GM19238 (cell line): ENCODE measurements at regions not wholly inside any gene's neighbourhood (a gene's known extent, or its start where the extent isn't known, plus 50 kb on each side); places are given as distances from the start of the nearest gene placed in this dataset.

ENCODE experiments used
- DNase-seq: peaks from one replicate; pipeline ENCODE4 v3.0.0; 2011; ENCODE audit warnings: low spot score; ENCODE audit not compliant: insufficient read length

- no peak for DNase-seq
These were observed 79.5 kb upstream of the PRSS58 start for GRCh38 chr7:142337054-142338001.

GRCh38 chr7:142334806-142335205 is 76.9 kb upstream of the PRSS58 start:
- DNase-seq: no peak

GRCh38 chr7:142334236-142334635 is 76.4 kb upstream of the PRSS58 start:
- no peak for DNase-seq

GRCh38 chr7:142332421-142332820 is 74.6 kb upstream of the PRSS58 start:
- DNase-seq: no peak

GRCh38 chr7:142331941-142332340 is 74.1 kb upstream of the PRSS58 start:
- no peak for DNase-seq

GRCh38 chr7:142329062-142329790 is 71.4 kb upstream of the PRSS58 start:
- no peak for DNase-seq

- DNase-seq: no peak
These were observed 70.7 kb upstream of the PRSS58 start for GRCh38 chr7:142328551-142328950.

- no peak for DNase-seq
These were observed 70.0 kb upstream of the PRSS58 start for GRCh38 chr7:142327628-142328405.

GRCh38 chr7:142323706-142324105 is 65.8 kb upstream of the PRSS58 start:
- no peak for DNase-seq

GRCh38 chr7:142321391-142321790 is 63.5 kb upstream of the PRSS58 start:
- DNase-seq: no peak

- DNase-seq: no peak
These were observed 63.0 kb upstream of the PRSS58 start for GRCh38 chr7:142320883-142321282.

- DNase-seq: no peak
These were observed 62.1 kb upstream of the PRSS58 start for GRCh38 chr7:142319970-142320369.

GRCh38 chr7:142314281-142314680 is 56.4 kb upstream of the PRSS58 start:
- DNase-seq: no peak

- no peak for DNase-seq
These were observed 55.7 kb upstream of the PRSS58 start for GRCh38 chr7:142313528-142313927.

GRCh38 chr7:142311876-142312275 is 54.0 kb upstream of the PRSS58 start:
- no peak for DNase-seq

- DNase-seq: no peak
These were observed 51.1 kb upstream of the PRSS58 start for GRCh38 chr7:142308918-142309317.

GRCh38 chr7:142308326-142308725 is 50.5 kb upstream of the PRSS58 start:
- no peak for DNase-seq
